Spleen (tissue), 11 donors: ENCODE measurements at regions not wholly inside any gene's neighbourhood (a gene's known extent, or its start where the extent isn't known, plus 50 kb on each side); places are given as distances from the start of the nearest gene placed in this dataset.
A peak's percentile ranks its signal among the peaks of the same experiment; 100 is the strongest.

Experiments used
- DNase-seq: peaks from one replicate; pipeline ENCODE4 v3.0.0-alpha.2; 2020
- H3K27ac ChIP-seq, 8 donors: fragments of 200-600 bp; sonication (generic) in 7 of 8; 1 replicate in 4 of 8; 2 replicates in 4 of 8; pipeline versions ENCODE4 v1.5.0 to v1.8.0; 2016 to 2021; ENCODE audit warnings: inconsistent platforms in 4 of 8, mild to moderate bottlenecking in 4 of 8, moderate library complexity in 1 of 8
- H3K27me3 ChIP-seq, 7 donors: fragments of 200-600 bp; sonication (generic) in 6 of 7; replicated peaks in 1 of 7; 1 replicate in 4 of 7; 2 replicates in 3 of 7; pipeline versions ENCODE4 v1.5.0 to v1.8.0; 2016 to 2021; ENCODE audit warnings: inconsistent platforms in 3 of 7, mild to moderate bottlenecking in 1 of 7
- H3K36me3 ChIP-seq, 6 donors: fragments of 200-600 bp; sonication (generic) in 5 of 6; 1 replicate in 4 of 6; 2 replicates in 2 of 6; pipeline versions ENCODE4 v1.5.0 to v1.8.0; 2016 to 2021; ENCODE audit warnings: inconsistent platforms in 2 of 6
- H3K4me1 ChIP-seq, 6 donors: fragments of 200-600 bp; sonication (generic) in 5 of 6; 1 replicate in 3 of 6; 2 replicates in 3 of 6; pipeline versions ENCODE4 v1.5.0 to v1.8.0; 2016 to 2021; ENCODE audit warnings: inconsistent platforms in 3 of 6
- H3K4me3 ChIP-seq, 8 donors: fragments of 200-600 bp; sonication (generic) in 7 of 8; 1 replicate in 4 of 8; 2 replicates in 4 of 8; pipeline versions ENCODE4 v1.5.0 to v1.8.0; 2016 to 2021; ENCODE audit warnings: inconsistent platforms in 4 of 8, mild to moderate bottlenecking in 4 of 8, moderate library complexity in 2 of 8
- H3K9me3 ChIP-seq, 8 donors: fragments of 200-600 bp; sonication (generic) in 7 of 8; 1 replicate in 4 of 8; 2 replicates in 4 of 8; pipeline versions ENCODE4 v1.5.0 to v1.8.0; 2016 to 2021; ENCODE audit warnings: inconsistent platforms in 4 of 8
- POLR2A ChIP-seq, 3 donors: fragments of 450-650 bp; IDR thresholded peaks; one replicate each; pipeline ENCODE4 v1.5.1; 2017; ENCODE audit warnings: antibody characterized with exemption in 3 of 3, mild to moderate bottlenecking in 1 of 3
- POLR2AphosphoS5 ChIP-seq, 3 donors: sonication (generic); formaldehyde crosslinking; IDR thresholded peaks; one replicate each; pipeline ENCODE4 v1.5.1; 2017; ENCODE audit warnings: antibody characterized with exemption in 3 of 3
- WGBS, 5 donors: extraction: QIAGEN DNeasy Blood & Tissue Kit in 3 of 5; methylation state at CpG; one replicate each; pipeline versions ENCODE4 v1.1.5 to v1.1.7; 2013 to 2018; 5-methylcytosine and 5-hydroxymethylcytosine counted together
- intact Hi-C: fragments of 100-400 bp; cut with DNase I; formaldehyde crosslinking; loops from one replicate; pipeline ENCODE4 v1.15.0; 2023; ENCODE audit warnings: low total_unique reads
- TF ChIP-seq, protein P1 (sequence below), 11 experiments: fragments of 200-600 bp in 7 of 11; fragments of 450-650 bp in 4 of 11; sonication (generic) in 4 of 11; IDR thresholded peaks in 8 of 11; conservative IDR thresholded peaks in 3 of 11; 1 replicate in 7 of 11; 2 replicates in 4 of 11; pipeline versions ENCODE4 v1.4.0 to v1.8.0; 2016 to 2021; ENCODE audit warnings: antibody characterized with exemption in 11 of 11, inconsistent platforms in 4 of 11, mild to moderate bottlenecking in 1 of 11
- donor health status: healthy with polysubstance abuse.
- donor health status: DM: no; HTN: no; CAD: no; lungs with moderate emphysema.
- donor health status: DM: no; HTN: no; CAD: no.
- donor health status: Bipolar disorder and iron deficiency.
- donor health status: healthy.
- donor health status: DM: no; HTN: no; CAD: no.
- donor health status: DM: yes; HTN: yes; CAD: no.

DNA sequence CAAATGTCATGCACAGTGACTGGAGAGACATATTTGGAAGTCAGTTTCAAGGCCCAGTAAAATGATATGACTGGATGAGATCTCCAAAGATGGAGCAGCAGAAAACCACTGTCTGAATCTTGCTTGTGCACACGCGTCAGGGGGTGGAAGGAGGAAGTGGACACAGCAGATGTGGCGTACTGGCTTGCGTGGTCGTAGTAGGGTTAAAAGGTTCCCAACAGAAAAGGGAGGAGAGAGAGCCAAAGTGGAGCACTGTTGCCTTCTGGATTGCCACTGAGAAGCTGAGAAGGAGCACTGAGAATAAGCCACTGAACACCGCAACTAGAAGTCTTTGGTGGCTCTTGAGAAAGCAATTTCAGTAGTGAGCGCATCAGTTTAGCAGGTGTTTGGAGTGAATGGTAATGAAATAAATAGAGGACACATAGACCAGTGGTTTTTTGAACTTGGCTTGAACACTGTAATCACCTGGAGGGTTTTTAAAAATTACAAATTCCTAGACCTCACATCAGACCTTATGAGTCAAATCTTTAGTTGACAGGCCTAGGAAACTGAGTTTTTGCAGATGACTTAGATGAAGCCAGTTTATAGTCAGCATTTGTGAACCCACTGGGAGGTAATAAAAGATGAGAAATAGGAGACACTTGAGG is 227.3 kb downstream of the PTEN start:
- H3K36me3 ChIP-seq: no peaks in the 10 kb centered on the region
- peaks cover 0 to 52% (median 32%) of the 10 kb centered on the region in 6 donors for H3K4me1 ChIP-seq
- TF ChIP-seq POLR2AphosphoS5 (IDR thresholded peaks at IDR 0.05) (no peak), POLR2A (IDR thresholded peaks at IDR 0.05) (no peak)
- TF ChIP-seq, protein P1, sequence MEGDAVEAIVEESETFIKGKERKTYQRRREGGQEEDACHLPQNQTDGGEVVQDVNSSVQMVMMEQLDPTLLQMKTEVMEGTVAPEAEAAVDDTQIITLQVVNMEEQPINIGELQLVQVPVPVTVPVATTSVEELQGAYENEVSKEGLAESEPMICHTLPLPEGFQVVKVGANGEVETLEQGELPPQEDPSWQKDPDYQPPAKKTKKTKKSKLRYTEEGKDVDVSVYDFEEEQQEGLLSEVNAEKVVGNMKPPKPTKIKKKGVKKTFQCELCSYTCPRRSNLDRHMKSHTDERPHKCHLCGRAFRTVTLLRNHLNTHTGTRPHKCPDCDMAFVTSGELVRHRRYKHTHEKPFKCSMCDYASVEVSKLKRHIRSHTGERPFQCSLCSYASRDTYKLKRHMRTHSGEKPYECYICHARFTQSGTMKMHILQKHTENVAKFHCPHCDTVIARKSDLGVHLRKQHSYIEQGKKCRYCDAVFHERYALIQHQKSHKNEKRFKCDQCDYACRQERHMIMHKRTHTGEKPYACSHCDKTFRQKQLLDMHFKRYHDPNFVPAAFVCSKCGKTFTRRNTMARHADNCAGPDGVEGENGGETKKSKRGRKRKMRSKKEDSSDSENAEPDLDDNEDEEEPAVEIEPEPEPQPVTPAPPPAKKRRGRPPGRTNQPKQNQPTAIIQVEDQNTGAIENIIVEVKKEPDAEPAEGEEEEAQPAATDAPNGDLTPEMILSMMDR (IDR thresholded peaks at IDR 0.05 in 8 of 11, conservative IDR thresholded peaks at IDR 0.05 in 3 of 11): no peak
- no peak for DNase-seq
- H3K4me3 ChIP-seq: peak overlapping the region in 1 of 8 donors; percentile 49
- H3K27ac ChIP-seq: peak overlapping the region; percentile 21 to 93 (median 84)
- intact Hi-C loops: no loop called here
- H3K9me3 ChIP-seq: no peaks in the 10 kb centered on the region
- 48 to 62% (median 54%) methylated on average over 7 of the region's 7 CpGs for WGBS, 5 donors
- no peaks in the 10 kb centered on the region for H3K27me3 ChIP-seq

DNA sequence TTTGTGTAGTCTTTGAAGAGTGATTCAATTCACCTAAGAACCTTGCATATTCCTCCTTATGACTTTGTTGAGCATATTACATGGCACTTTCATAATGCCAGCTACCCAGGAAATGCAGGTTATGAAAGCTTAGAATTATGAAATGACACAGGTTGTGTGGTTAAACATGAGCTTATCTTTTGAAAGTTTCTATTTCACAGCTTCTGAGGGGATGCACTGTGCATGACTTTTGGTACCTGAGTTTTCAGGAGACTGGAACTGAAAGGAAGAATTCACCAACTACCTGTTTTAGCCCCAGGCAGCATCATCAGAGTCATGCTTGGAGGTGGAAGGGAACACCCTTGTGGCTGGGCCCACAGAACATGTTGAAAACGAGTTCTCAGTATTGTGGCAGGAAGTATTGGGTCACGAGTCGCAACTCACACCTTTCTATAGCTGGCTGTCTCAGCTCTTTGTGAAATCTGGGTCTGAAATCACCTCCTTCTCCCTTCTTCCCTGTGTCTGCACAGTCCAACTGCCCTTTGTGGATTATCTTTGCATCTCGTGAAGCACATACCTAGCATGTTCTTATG is 228.2 kb downstream of the PTEN start:
- no peak for TF ChIP-seq POLR2A (IDR thresholded peaks at IDR 0.05)
- peak in 2 of 3 donors; percentile 7 to 86 for TF ChIP-seq POLR2AphosphoS5 (IDR thresholded peaks at IDR 0.05)
- TF ChIP-seq, protein P1 (IDR thresholded peaks at IDR 0.05 in 8 of 11, conservative IDR thresholded peaks at IDR 0.05 in 3 of 11): peak in 7 of 11 experiments; percentile 19 to 47 (median 30)
- intact Hi-C loops: no loop called here
- 21 to 33% (median 24%) methylated on average over 4 of the region's 4 CpGs for WGBS, 5 donors
- Histone ChIP-seq H3K27me3 (no peaks in the 10 kb centered on the region), H3K9me3 (no peaks in the 10 kb centered on the region), H3K27ac (peak overlapping the region; percentile 21 to 93 (median 84)), H3K4me3 (peak overlapping the region in 1 of 8 donors; percentile 49), H3K36me3 (no peaks in the 10 kb centered on the region), H3K4me1 (peaks cover 0 to 51% (median 32%) of the 10 kb centered on the region in 6 donors)
- peak; percentile 86 for DNase-seq

DNA sequence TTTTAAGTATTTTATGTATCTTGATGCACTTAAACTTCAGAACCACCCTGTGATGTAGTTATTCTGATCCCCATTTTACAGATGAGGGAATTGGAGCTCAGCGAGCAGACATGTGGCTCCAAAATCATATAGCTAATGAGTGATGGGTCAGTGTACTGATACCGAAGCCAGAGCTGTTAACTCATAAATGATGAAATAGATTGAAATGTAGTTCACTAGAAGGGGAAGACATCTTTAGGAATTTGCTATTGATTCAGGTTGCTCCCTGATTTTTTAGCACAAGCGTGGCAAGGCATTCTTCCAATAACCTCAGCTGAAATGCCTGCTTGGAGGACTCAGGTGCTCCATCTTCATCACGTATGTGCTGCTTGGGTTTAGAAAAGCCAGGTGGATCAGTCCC is 228.8 kb downstream of the PTEN start:
- WGBS, 5 donors: 87 to 96% (median 93%) methylated on average over 4 of the region's 4 CpGs
- H3K9me3 ChIP-seq: no peaks in the 10 kb centered on the region
- H3K36me3 ChIP-seq: no peaks in the 10 kb centered on the region
- H3K27me3 ChIP-seq: no peaks in the 10 kb centered on the region
- intact Hi-C loops: no loop called here
- peaks cover 0 to 47% (median 32%) of the 10 kb centered on the region in 6 donors for H3K4me1 ChIP-seq
- H3K27ac ChIP-seq: peak overlapping the region in 7 of 8 donors; percentile 61 to 93 (median 86)
- H3K4me3 ChIP-seq: peak overlapping the region in 1 of 8 donors; percentile 49
- TF ChIP-seq POLR2AphosphoS5 (IDR thresholded peaks at IDR 0.05): no peak
- TF ChIP-seq POLR2A (IDR thresholded peaks at IDR 0.05): no peak
- TF ChIP-seq, protein P1 (IDR thresholded peaks at IDR 0.05 in 8 of 11, conservative IDR thresholded peaks at IDR 0.05 in 3 of 11): no peak
- DNase-seq: no peak

DNA sequence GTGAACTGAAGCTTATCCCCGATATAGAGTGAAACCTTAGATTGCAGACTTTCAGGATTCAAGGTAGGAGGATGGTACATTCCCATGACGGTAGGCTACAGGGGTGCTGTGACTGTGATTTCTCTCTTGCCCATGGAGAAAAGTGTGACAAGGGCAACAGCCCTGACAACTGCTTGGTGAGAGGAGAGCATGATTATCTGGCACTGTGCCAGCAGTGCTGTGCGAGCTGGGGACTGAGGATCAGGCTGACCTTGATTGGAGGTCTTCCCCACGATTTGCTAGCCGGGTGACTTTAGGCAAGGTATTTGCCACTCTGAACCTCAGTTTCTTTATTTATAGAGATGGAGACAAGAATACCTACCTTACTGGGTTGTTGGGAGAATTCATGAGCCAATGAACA is 229.5 kb downstream of the PTEN start:
- Histone ChIP-seq H3K27me3 (no peaks in the 10 kb centered on the region), H3K27ac (peak overlapping the region in 7 of 8 donors; percentile 61 to 93 (median 86)), H3K9me3 (no peaks in the 10 kb centered on the region), H3K4me1 (peaks cover 0 to 47% (median 32%) of the 10 kb centered on the region in 6 donors), H3K36me3 (no peaks in the 10 kb centered on the region), H3K4me3 (peak overlapping the region in 1 of 8 donors; percentile 49)
- 73 to 84% (median 79%) methylated on average over 5 of the region's 5 CpGs for WGBS, 5 donors
- TF ChIP-seq, protein P1 (IDR thresholded peaks at IDR 0.05 in 8 of 11, conservative IDR thresholded peaks at IDR 0.05 in 3 of 11): no peak
- TF ChIP-seq POLR2AphosphoS5 (IDR thresholded peaks at IDR 0.05): no peak
- TF ChIP-seq POLR2A (IDR thresholded peaks at IDR 0.05): no peak
- no peak for DNase-seq
- intact Hi-C loops: no loop called here
